ENCODE measurements at regions not wholly inside any gene's neighbourhood (a gene's known extent, or its start where the extent isn't known, plus 50 kb on each side); places are given as distances from the start of the nearest gene placed in this dataset.

GRCh38 chr16:87054856-87055255 lies 262.3 kb downstream of the C16orf95 start:
- Histone ChIP-seq H3K4me3 (ENCODE audit: low read depth in 1 of 2, low read length in 2 of 2) (no peak overlapping the region), H3K27me3 (ENCODE audit: insufficient read depth, low read length, poor library complexity) (peaks cover 7% of the 10 kb centered on the region), H3K9ac (ENCODE audit: low read depth, low read length) (no peak overlapping the region), H3K36me3 (ENCODE audit: insufficient read depth, low read length) (no peaks in the 10 kb centered on the region), H3K79me2 (ENCODE audit: insufficient read depth, low read length) (no peaks in the 10 kb centered on the region), H3K4me1 (ENCODE audit: insufficient read depth, low read length) (no peaks in the 10 kb centered on the region), H2AFZ (ENCODE audit: low read depth, low read length) (no peak overlapping the region), H3K4me2 (ENCODE audit: insufficient read depth, low read length) (no peak overlapping the region), H4K20me1 (ENCODE audit: insufficient read depth, low read length) (no peaks in the 10 kb centered on the region), H3K27ac (ENCODE audit: low read length) (no peak overlapping the region), H3K9me3 (ENCODE audit: insufficient read depth, low read length, severe bottlenecking) (no peaks in the 10 kb centered on the region)
- no peak for DNase-seq
- TF ChIP-seq EZH2 (IDR thresholded peaks at IDR 0.05; ENCODE audit: borderline replicate concordance, low read depth, low read length, severe bottlenecking) (no peak), CTCF (IDR thresholded peaks at IDR 0.05; ENCODE audit: borderline replicate concordance, extremely low read depth, low read length, poor library complexity, severe bottlenecking) (no peak)
- no peak for ATAC-seq (ENCODE audit: insufficient read depth, low read depth)

- no peak overlapping the region for H2AFZ ChIP-seq (ENCODE audit: low read depth, low read length)
- DNase-seq (no peak), ATAC-seq (ENCODE audit: insufficient read depth, low read depth) (no peak)
- H3K4me1 ChIP-seq (ENCODE audit: insufficient read depth, low read length), result no peaks in the 10 kb centered on the region
- no peak for TF ChIP-seq CTCF (IDR thresholded peaks at IDR 0.05; ENCODE audit: borderline replicate concordance, extremely low read depth, low read length, poor library complexity, severe bottlenecking)
- TF ChIP-seq EZH2 (IDR thresholded peaks at IDR 0.05; ENCODE audit: borderline replicate concordance, low read depth, low read length, severe bottlenecking), result no peak
- H3K79me2 ChIP-seq (ENCODE audit: insufficient read depth, low read length), result no peaks in the 10 kb centered on the region
- H3K9me3 ChIP-seq (ENCODE audit: insufficient read depth, low read length, severe bottlenecking), result no peaks in the 10 kb centered on the region
- H4K20me1 ChIP-seq (ENCODE audit: insufficient read depth, low read length), result no peaks in the 10 kb centered on the region
- no peak overlapping the region for H3K4me3 ChIP-seq (ENCODE audit: low read depth in 1 of 2, low read length in 2 of 2)
- H3K9ac ChIP-seq (ENCODE audit: low read depth, low read length), result no peak overlapping the region
- no peak overlapping the region for H3K4me2 ChIP-seq (ENCODE audit: insufficient read depth, low read length)
- H3K27ac ChIP-seq (ENCODE audit: low read length), result no peak overlapping the region
- no peaks in the 10 kb centered on the region for H3K36me3 ChIP-seq (ENCODE audit: insufficient read depth, low read length)
- H3K27me3 ChIP-seq (ENCODE audit: insufficient read depth, low read length, poor library complexity), result peaks cover 4% of the 10 kb centered on the region
Observed at GRCh38 chr16:87056083-87056482, 261.1 kb downstream of the C16orf95 start.

- no peak overlapping the region for H2AFZ ChIP-seq (ENCODE audit: low read depth, low read length)
- H3K4me3 ChIP-seq (ENCODE audit: low read depth in 1 of 2, low read length in 2 of 2), result no peak overlapping the region
- no peaks in the 10 kb centered on the region for H3K9me3 ChIP-seq (ENCODE audit: insufficient read depth, low read length, severe bottlenecking)
- no peak overlapping the region for H3K27ac ChIP-seq (ENCODE audit: low read length)
- H3K79me2 ChIP-seq (ENCODE audit: insufficient read depth, low read length), result no peaks in the 10 kb centered on the region
- no peaks in the 10 kb centered on the region for H4K20me1 ChIP-seq (ENCODE audit: insufficient read depth, low read length)
- ATAC-seq (ENCODE audit: insufficient read depth, low read depth), result no peak
- DNase-seq, result no peak
- no peak for TF ChIP-seq EZH2 (IDR thresholded peaks at IDR 0.05; ENCODE audit: borderline replicate concordance, low read depth, low read length, severe bottlenecking)
- TF ChIP-seq CTCF (IDR thresholded peaks at IDR 0.05; ENCODE audit: borderline replicate concordance, extremely low read depth, low read length, poor library complexity, severe bottlenecking), result no peak
- H3K36me3 ChIP-seq (ENCODE audit: insufficient read depth, low read length), result no peaks in the 10 kb centered on the region
- no peak overlapping the region for H3K4me2 ChIP-seq (ENCODE audit: insufficient read depth, low read length)
- no peaks in the 10 kb centered on the region for H3K4me1 ChIP-seq (ENCODE audit: insufficient read depth, low read length)
- peaks cover 4% of the 10 kb centered on the region for H3K27me3 ChIP-seq (ENCODE audit: insufficient read depth, low read length, poor library complexity)
- no peak overlapping the region for H3K9ac ChIP-seq (ENCODE audit: low read depth, low read length)
Observed at GRCh38 chr16:87056551-87056950, 260.6 kb downstream of the C16orf95 start.
